ENCODE measurements at regions not wholly inside any gene's neighbourhood (a gene's known extent, or its start where the extent isn't known, plus 50 kb on each side); places are given as distances from the start of the nearest gene placed in this dataset.

DNA sequence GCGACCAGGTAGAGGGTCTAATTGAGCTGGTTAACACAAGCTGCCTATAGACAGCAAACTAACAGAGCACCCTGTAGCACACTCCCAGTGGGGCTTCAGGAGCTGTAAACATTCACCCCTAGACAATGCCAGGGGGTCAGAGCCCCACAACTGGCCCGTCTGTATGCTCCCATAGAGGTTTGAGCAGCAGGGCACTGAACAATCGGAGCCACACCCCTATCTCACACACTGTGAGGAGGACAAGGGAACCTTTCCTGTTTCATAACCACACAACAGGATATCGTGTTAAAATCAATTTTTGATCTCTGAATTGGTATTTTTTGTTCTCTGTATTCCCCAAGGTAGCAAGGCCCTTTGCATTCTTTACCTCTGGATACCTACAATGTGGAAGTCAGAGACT, 266.1 kb downstream of the SPRY2 start:
- ATAC-seq = no peak
- Histone ChIP-seq H3K27ac (no peak overlapping the region), H3K9me3 (no peaks in the 10 kb centered on the region), H3K36me3 (no peaks in the 10 kb centered on the region), H3K4me1 (no peaks in the 10 kb centered on the region), H3K4me3 (no peak overlapping the region), H3K27me3 (no peaks in the 10 kb centered on the region)
- WGBS, 2 donors (ENCODE audit: low coverage in 1 of 2) = 82 to 85% methylated on average over 3 to 4 of the region's 4 CpGs
- TF ChIP-seq EP300 (IDR thresholded peaks at IDR 0.05) (no peak), POLR2A (IDR thresholded peaks at IDR 0.05) (no peak), POLR2AphosphoS5 (IDR thresholded peaks at IDR 0.05) (no peak)
- TF ChIP-seq, protein P1, sequence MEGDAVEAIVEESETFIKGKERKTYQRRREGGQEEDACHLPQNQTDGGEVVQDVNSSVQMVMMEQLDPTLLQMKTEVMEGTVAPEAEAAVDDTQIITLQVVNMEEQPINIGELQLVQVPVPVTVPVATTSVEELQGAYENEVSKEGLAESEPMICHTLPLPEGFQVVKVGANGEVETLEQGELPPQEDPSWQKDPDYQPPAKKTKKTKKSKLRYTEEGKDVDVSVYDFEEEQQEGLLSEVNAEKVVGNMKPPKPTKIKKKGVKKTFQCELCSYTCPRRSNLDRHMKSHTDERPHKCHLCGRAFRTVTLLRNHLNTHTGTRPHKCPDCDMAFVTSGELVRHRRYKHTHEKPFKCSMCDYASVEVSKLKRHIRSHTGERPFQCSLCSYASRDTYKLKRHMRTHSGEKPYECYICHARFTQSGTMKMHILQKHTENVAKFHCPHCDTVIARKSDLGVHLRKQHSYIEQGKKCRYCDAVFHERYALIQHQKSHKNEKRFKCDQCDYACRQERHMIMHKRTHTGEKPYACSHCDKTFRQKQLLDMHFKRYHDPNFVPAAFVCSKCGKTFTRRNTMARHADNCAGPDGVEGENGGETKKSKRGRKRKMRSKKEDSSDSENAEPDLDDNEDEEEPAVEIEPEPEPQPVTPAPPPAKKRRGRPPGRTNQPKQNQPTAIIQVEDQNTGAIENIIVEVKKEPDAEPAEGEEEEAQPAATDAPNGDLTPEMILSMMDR (IDR thresholded peaks at IDR 0.05) = no peak

DNA sequence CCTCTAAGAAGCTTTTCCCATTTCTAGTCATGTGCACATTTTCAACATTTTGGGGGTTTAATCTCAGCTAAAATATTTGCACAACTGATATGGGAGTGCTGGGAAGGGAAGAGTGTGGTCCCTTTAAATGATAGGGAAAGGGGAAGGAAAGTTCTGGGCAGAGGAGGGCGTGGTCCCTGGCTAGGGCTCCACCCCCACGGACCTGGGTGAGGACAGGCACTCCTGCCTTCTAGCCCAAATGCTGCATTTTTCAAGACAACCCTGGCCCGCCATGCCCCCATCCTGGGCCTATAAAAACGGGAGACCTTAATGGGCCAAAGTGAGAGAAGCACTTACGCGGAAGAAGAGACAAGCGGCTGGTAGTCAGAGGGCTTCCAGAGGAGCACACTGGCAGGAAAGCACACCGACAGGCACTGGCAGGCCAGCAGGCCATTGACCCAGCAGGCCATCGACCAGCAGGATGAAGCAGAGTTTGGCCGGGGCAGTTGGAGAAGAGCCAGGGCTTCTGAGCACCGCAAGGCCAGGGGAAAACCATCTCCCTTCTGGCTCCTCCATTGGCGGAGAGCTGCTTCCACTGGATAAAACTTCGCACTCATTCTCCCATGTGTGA, 266.7 kb downstream of the SPRY2 start:
- Histone ChIP-seq H3K9me3 (no peaks in the 10 kb centered on the region), H3K4me3 (no peak overlapping the region), H3K4me1 (no peaks in the 10 kb centered on the region), H3K27ac (no peak overlapping the region), H3K27me3 (no peaks in the 10 kb centered on the region), H3K36me3 (no peaks in the 10 kb centered on the region)
- no peak for ATAC-seq
- no peak for TF ChIP-seq POLR2A (IDR thresholded peaks at IDR 0.05)
- TF ChIP-seq, protein P1 (IDR thresholded peaks at IDR 0.05) = no peak
- no peak for TF ChIP-seq POLR2AphosphoS5 (IDR thresholded peaks at IDR 0.05)
- no peak for TF ChIP-seq EP300 (IDR thresholded peaks at IDR 0.05)
- 74 to 92% methylated on average over 10 to 11 of the region's 13 CpGs for WGBS, 2 donors (ENCODE audit: low coverage in 1 of 2)

DNA sequence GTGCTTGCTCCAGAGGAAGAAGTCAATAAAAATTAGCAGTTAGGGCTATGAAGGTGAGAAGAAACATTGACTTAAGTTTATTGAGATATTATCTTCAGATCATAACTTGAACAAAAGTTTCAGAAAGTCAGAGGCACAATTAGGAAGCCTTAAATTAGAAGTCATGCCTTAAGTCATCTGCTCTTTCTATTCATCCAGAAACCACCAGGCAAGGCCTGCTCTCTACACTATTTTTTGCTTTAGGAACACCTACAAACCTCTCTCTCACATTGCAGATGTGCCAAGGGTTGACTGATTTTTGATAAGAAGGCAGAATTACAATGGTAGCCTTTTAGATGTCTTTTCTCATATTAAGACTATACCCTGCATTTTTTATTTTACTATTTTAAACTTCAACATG, 268.7 kb downstream of the SPRY2 start:
- TF ChIP-seq EP300 (IDR thresholded peaks at IDR 0.05) = no peak
- no peak for TF ChIP-seq POLR2A (IDR thresholded peaks at IDR 0.05)
- TF ChIP-seq, protein P1 (IDR thresholded peaks at IDR 0.05) = no peak
- no peak for TF ChIP-seq POLR2AphosphoS5 (IDR thresholded peaks at IDR 0.05)

DNA sequence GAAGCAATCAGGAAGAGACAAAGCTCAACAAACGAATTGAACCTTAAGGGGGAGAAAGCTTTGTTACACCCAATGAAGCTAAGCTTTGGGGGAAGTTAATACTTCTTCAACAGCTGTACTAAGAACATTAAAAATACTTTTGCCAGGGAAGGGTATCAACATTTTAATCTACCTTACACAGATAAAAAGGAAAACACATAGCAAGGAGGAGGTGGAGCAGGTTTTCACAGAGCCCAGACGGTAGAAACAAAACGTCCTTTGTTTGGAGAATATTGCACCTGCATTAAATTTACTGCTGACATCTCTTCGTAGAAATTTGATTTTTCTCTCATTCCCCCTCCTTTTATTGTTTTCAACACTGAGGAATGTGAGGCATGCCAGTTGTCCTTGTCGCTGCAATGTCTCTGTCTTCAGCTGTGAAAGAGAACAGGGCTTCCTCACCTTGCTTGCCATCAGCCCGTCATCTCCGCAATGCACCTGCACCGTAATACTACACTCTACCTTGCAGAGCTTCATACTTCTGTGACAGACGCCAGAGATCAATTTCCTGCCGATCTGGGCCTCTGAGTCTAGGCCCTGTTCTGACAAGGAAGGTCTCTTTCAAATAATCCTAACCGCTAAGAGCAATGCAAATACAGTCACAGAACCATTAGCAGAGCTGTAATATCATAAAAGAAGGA, 270.8 kb downstream of the SPRY2 start:
- ATAC-seq = no peak
- 67 to 72% methylated on average over 5 to 11 of the region's 11 CpGs for WGBS, 2 donors (ENCODE audit: low coverage in 1 of 2)

More for the DNA sequence above, 268.7 kb downstream of the SPRY2 start:
- H3K4me1 ChIP-seq = no peaks in the 10 kb centered on the region
- H3K27me3 ChIP-seq = no peaks in the 10 kb centered on the region
- ATAC-seq = no peak
- H3K36me3 ChIP-seq = no peaks in the 10 kb centered on the region
- no peak overlapping the region for H3K4me3 ChIP-seq
- no peak overlapping the region for H3K27ac ChIP-seq
- H3K9me3 ChIP-seq = no peaks in the 10 kb centered on the region

More for the DNA sequence above, 270.8 kb downstream of the SPRY2 start:
- H3K4me1 ChIP-seq = no peaks in the 10 kb centered on the region
- no peaks in the 10 kb centered on the region for H3K9me3 ChIP-seq
- TF ChIP-seq POLR2AphosphoS5 (IDR thresholded peaks at IDR 0.05) (no peak), EP300 (IDR thresholded peaks at IDR 0.05) (no peak), POLR2A (IDR thresholded peaks at IDR 0.05) (no peak)
- TF ChIP-seq, protein P1 (IDR thresholded peaks at IDR 0.05) = no peak
- H3K4me3 ChIP-seq = no peak overlapping the region
- H3K27ac ChIP-seq = no peak overlapping the region
- no peaks in the 10 kb centered on the region for H3K36me3 ChIP-seq
- no peaks in the 10 kb centered on the region for H3K27me3 ChIP-seq

Measured in gastroesophageal sphincter (tissue), 4 donors.